ENCODE measurements at regions not wholly inside any gene's neighbourhood (a gene's known extent, or its start where the extent isn't known, plus 50 kb on each side); places are given as distances from the start of the nearest gene placed in this dataset.

GRCh38 chr1:90443354-90443753, 273.7 kb downstream of the BARHL2 start:
- no peak for TF ChIP-seq CTCF (IDR thresholded peaks at IDR 0.05; ENCODE audit: low read depth, low read length, missing control alignments)
- no peak overlapping the region for H3K4me3 ChIP-seq (replicated peaks; ENCODE audit: low read depth, low read length)
- no peak for DNase-seq (ENCODE audit: extremely low read depth, low read depth)

GRCh38 chr1:90435351-90435750, 281.8 kb downstream of the BARHL2 start:
- TF ChIP-seq CTCF (IDR thresholded peaks at IDR 0.05; ENCODE audit: low read depth, low read length, missing control alignments) = no peak
- no peak for DNase-seq (ENCODE audit: extremely low read depth, low read depth)
- no peak overlapping the region for H3K4me3 ChIP-seq (replicated peaks; ENCODE audit: low read depth, low read length)

- no peak overlapping the region for H3K4me3 ChIP-seq (replicated peaks; ENCODE audit: low read depth, low read length)
- no peak for DNase-seq (ENCODE audit: extremely low read depth, low read depth)
- no peak for TF ChIP-seq CTCF (IDR thresholded peaks at IDR 0.05; ENCODE audit: low read depth, low read length, missing control alignments)
Observed at GRCh38 chr1:90434460-90434859, 282.6 kb downstream of the BARHL2 start.

GRCh38 chr1:90417126-90417525, 300.0 kb downstream of the BARHL2 start:
- no peak for DNase-seq (ENCODE audit: extremely low read depth, low read depth)
- no peak overlapping the region for H3K4me3 ChIP-seq (replicated peaks; ENCODE audit: low read depth, low read length)
- TF ChIP-seq CTCF (IDR thresholded peaks at IDR 0.05; ENCODE audit: low read depth, low read length, missing control alignments) = no peak

GRCh38 chr1:90414201-90414600, 302.9 kb downstream of the BARHL2 start:
- no peak overlapping the region for H3K4me3 ChIP-seq (replicated peaks; ENCODE audit: low read depth, low read length)
- TF ChIP-seq CTCF (IDR thresholded peaks at IDR 0.05; ENCODE audit: low read depth, low read length, missing control alignments) = no peak
- DNase-seq (ENCODE audit: extremely low read depth, low read depth) = no peak

GRCh38 chr1:90413519-90413918, 303.6 kb downstream of the BARHL2 start:
- no peak overlapping the region for H3K4me3 ChIP-seq (replicated peaks; ENCODE audit: low read depth, low read length)
- DNase-seq (ENCODE audit: extremely low read depth, low read depth) = no peak
- TF ChIP-seq CTCF (IDR thresholded peaks at IDR 0.05; ENCODE audit: low read depth, low read length, missing control alignments) = no peak

GRCh38 chr1:90412563-90412962, 304.5 kb downstream of the BARHL2 start:
- no peak for DNase-seq (ENCODE audit: extremely low read depth, low read depth)
- H3K4me3 ChIP-seq (replicated peaks; ENCODE audit: low read depth, low read length) = no peak overlapping the region
- no peak for TF ChIP-seq CTCF (IDR thresholded peaks at IDR 0.05; ENCODE audit: low read depth, low read length, missing control alignments)

Measured in HFF-Myc (cell line).